ENCODE measurements at regions not wholly inside any gene's neighbourhood (a gene's known extent, or its start where the extent isn't known, plus 50 kb on each side); places are given as distances from the start of the nearest gene placed in this dataset.
"Not testable (repeated sequence)": the region's sequence is repeated elsewhere in the genome, so short reads cannot be mapped to it uniquely, and the experiment has no call there.

- no peak overlapping the region for H3K27ac ChIP-seq
- WGBS (ENCODE audit: insufficient coverage, low coverage, low lambda C conversion rate, missing lambda C conversion rate), result 63% methylated on average over 5 of the region's 5 CpGs
- ATAC-seq, result no peak
- TF ChIP-seq POLR2A (IDR thresholded peaks at IDR 0.05), result no peak
- TF ChIP-seq CTCF (IDR thresholded peaks at IDR 0.05), result no peak
- no peaks in the 10 kb centered on the region for H3K9me3 ChIP-seq
- no peaks in the 10 kb centered on the region for H3K27me3 ChIP-seq
- H3K36me3 ChIP-seq, result no peaks in the 10 kb centered on the region
- no peaks in the 10 kb centered on the region for H3K4me1 ChIP-seq
- no peak for DNase-seq
- intact Hi-C loops (cut with DNase I), result no loop called here
- no peak overlapping the region for H3K4me3 ChIP-seq
Measured at GRCh38 chr2:180829261-180829660, 151.1 kb upstream of the UBE2E3 start.

- H3K9me3 ChIP-seq, result no peaks in the 10 kb centered on the region
- ATAC-seq, result no peak
- WGBS (ENCODE audit: insufficient coverage, low coverage, low lambda C conversion rate, missing lambda C conversion rate), result 76% methylated on average over 2 of the region's 2 CpGs
Measured at GRCh38 chr2:180828756-180829155, 151.6 kb upstream of the UBE2E3 start.

GRCh38 chr2:180823546-180824141, 156.8 kb upstream of the UBE2E3 start:
- H3K27me3 ChIP-seq, result no peaks in the 10 kb centered on the region
- 58% methylated on average over 2 of the region's 5 CpGs for WGBS (ENCODE audit: insufficient coverage, low coverage, low lambda C conversion rate, missing lambda C conversion rate)

More at GRCh38 chr2:180828756-180829155, 151.6 kb upstream of the UBE2E3 start:
- H3K27ac ChIP-seq, result no peak overlapping the region
- no peak for TF ChIP-seq POLR2A (IDR thresholded peaks at IDR 0.05)
- TF ChIP-seq CTCF (IDR thresholded peaks at IDR 0.05), result no peak
- no peak for DNase-seq
- H3K27me3 ChIP-seq, result no peaks in the 10 kb centered on the region
- no peaks in the 10 kb centered on the region for H3K36me3 ChIP-seq
- no peaks in the 10 kb centered on the region for H3K4me1 ChIP-seq
- H3K4me3 ChIP-seq, result no peak overlapping the region
- intact Hi-C loops (cut with DNase I), result no loop called here

GRCh38 chr2:180819106-180819505, 161.3 kb upstream of the UBE2E3 start:
- H3K27me3 ChIP-seq, result no peaks in the 10 kb centered on the region
- H3K9me3 ChIP-seq, result no peaks in the 10 kb centered on the region
- H3K4me1 ChIP-seq, result no peaks in the 10 kb centered on the region
- H3K36me3 ChIP-seq, result no peaks in the 10 kb centered on the region
- ATAC-seq, result no peak
- WGBS (ENCODE audit: insufficient coverage, low coverage, low lambda C conversion rate, missing lambda C conversion rate), result 28% methylated on average over 2 of the region's 2 CpGs
- DNase-seq, result no peak
- no peak overlapping the region for H3K4me3 ChIP-seq
- intact Hi-C loops (cut with DNase I), result no loop called here
- no peak overlapping the region for H3K27ac ChIP-seq
- TF ChIP-seq POLR2A (IDR thresholded peaks at IDR 0.05), result no peak
- no peak for TF ChIP-seq CTCF (IDR thresholded peaks at IDR 0.05)

More at GRCh38 chr2:180823546-180824141, 156.8 kb upstream of the UBE2E3 start:
- Histone ChIP-seq H3K9me3 (no peaks in the 10 kb centered on the region), H3K4me1 (no peaks in the 10 kb centered on the region), H3K4me3 (no peak overlapping the region), H3K36me3 (no peaks in the 10 kb centered on the region), H3K27ac (no peak overlapping the region)
- ATAC-seq, result no peak
- intact Hi-C loops (cut with DNase I), result no loop called here
- TF ChIP-seq POLR2A (IDR thresholded peaks at IDR 0.05), result no peak
- no peak for DNase-seq

- DNase-seq; H3K36me3 ChIP-seq; H3K27ac ChIP-seq; H3K4me1 ChIP-seq; H3K27me3 ChIP-seq; H3K4me3 ChIP-seq; H3K9me3 ChIP-seq; ATAC-seq; intact Hi-C loops (cut with DNase I): not testable (repeated sequence)
- WGBS (ENCODE audit: insufficient coverage, low coverage, low lambda C conversion rate, missing lambda C conversion rate), result 87% methylated on average over 11 of the region's 11 CpGs
Measured at GRCh38 chr2:180818700-180819099, 161.7 kb upstream of the UBE2E3 start.

Data from right lobe of liver (tissue), 6 donors.